Ovary (tissue), 3 donors: ENCODE measurements at regions not wholly inside any gene's neighbourhood (a gene's known extent, or its start where the extent isn't known, plus 50 kb on each side); places are given as distances from the start of the nearest gene placed in this dataset.

ENCODE experiments used
- CTCF ChIP-seq, 3 donors: fragments of 450-650 bp in 2 of 3; fragments of 200-600 bp in 1 of 3; IDR thresholded peaks; one replicate each; pipeline versions ENCODE4 v1.5.1 to v1.8.0; 2016 to 2022; ENCODE audit warnings: antibody characterized with exemption in 3 of 3, mild to moderate bottlenecking in 1 of 3
- EP300 ChIP-seq: sonication (generic); formaldehyde crosslinking; IDR thresholded peaks from one replicate; pipeline ENCODE4 v1.6.1; 2017; ENCODE audit warnings: antibody characterized with exemption
- donor health status: DM: no; HTN: no; CAD: no.

GRCh38 chr7:16023503-16023902 lies 337.0 kb upstream of the MEOX2 start:
- TF ChIP-seq CTCF (IDR thresholded peaks at IDR 0.05) (no peak), EP300 (no peak)
